Coronary artery (tissue), 2 donors: ENCODE measurements at regions not wholly inside any gene's neighbourhood (a gene's known extent, or its start where the extent isn't known, plus 50 kb on each side); places are given as distances from the start of the nearest gene placed in this dataset.
A peak's percentile ranks its signal among the peaks of the same experiment; 100 is the strongest.

Source experiments
- DNase-seq: peaks from one replicate; pipeline ENCODE4 v3.0.0-alpha.2; 2017; ENCODE audit warnings: low spot score
- H3K27ac ChIP-seq, 2 donors: fragments of 200-600 bp; sonication (generic); one replicate each; pipeline ENCODE4 v1.5.1; 2016 to 2019
- H3K4me3 ChIP-seq: fragments of 200-600 bp; sonication (generic); 2 replicates; pipeline ENCODE4 v1.5.1; 2016; ENCODE audit warnings: mild to moderate bottlenecking, moderate library complexity
- TF ChIP-seq, protein P1 (sequence below): fragments of 200-600 bp; sonication (generic); IDR thresholded peaks from one replicate; pipeline ENCODE4 v1.5.1; 2019; ENCODE audit warnings: antibody characterized with exemption

DNA sequence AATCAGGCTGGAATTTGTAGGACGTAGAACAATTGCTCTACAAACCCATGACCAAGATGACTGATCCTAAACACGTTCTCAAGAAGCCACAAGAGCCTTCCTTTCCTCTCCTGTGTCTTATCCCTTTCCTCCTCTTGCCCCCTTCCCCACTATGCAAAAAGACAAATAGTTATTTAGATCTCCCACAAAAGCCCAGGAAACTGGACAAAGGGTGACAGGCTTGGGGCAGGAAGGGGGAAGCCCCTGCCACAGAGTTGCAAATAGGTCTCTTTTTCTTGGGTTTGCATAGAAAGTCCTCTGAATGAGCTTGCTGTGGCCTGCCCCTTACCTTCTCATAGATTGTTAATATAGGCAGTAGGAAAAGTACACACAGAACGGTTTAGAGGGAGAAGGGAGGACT lies 377.1 kb upstream of the BTBD3 start:
- H3K27ac ChIP-seq, result no peak overlapping the region
- DNase-seq, result no peak
- TF ChIP-seq, protein P1, sequence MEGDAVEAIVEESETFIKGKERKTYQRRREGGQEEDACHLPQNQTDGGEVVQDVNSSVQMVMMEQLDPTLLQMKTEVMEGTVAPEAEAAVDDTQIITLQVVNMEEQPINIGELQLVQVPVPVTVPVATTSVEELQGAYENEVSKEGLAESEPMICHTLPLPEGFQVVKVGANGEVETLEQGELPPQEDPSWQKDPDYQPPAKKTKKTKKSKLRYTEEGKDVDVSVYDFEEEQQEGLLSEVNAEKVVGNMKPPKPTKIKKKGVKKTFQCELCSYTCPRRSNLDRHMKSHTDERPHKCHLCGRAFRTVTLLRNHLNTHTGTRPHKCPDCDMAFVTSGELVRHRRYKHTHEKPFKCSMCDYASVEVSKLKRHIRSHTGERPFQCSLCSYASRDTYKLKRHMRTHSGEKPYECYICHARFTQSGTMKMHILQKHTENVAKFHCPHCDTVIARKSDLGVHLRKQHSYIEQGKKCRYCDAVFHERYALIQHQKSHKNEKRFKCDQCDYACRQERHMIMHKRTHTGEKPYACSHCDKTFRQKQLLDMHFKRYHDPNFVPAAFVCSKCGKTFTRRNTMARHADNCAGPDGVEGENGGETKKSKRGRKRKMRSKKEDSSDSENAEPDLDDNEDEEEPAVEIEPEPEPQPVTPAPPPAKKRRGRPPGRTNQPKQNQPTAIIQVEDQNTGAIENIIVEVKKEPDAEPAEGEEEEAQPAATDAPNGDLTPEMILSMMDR, result no peak
- no peak overlapping the region for H3K4me3 ChIP-seq

DNA sequence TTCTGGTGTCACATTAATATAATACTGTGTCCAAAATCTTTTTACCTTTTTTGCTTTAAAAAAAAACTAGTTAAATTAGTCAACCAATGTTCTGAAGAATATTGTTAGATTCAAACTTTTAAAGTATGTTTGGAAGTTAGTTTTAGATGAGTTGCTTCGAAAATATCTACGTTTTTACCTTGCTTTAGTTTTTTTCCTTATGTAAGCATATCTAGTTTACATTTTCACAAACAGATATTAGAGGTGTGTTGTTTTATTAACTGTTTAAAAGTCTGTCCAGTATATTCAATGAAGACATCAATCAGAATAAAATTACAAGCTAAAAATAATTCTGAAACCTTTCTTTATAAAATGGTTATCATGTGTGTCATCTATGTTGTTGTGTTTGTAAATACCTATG lies 375.0 kb upstream of the BTBD3 start:
- H3K4me3 ChIP-seq, result no peak overlapping the region
- no peak for DNase-seq
- H3K27ac ChIP-seq, result no peak overlapping the region
- TF ChIP-seq, protein P1, result no peak

DNA sequence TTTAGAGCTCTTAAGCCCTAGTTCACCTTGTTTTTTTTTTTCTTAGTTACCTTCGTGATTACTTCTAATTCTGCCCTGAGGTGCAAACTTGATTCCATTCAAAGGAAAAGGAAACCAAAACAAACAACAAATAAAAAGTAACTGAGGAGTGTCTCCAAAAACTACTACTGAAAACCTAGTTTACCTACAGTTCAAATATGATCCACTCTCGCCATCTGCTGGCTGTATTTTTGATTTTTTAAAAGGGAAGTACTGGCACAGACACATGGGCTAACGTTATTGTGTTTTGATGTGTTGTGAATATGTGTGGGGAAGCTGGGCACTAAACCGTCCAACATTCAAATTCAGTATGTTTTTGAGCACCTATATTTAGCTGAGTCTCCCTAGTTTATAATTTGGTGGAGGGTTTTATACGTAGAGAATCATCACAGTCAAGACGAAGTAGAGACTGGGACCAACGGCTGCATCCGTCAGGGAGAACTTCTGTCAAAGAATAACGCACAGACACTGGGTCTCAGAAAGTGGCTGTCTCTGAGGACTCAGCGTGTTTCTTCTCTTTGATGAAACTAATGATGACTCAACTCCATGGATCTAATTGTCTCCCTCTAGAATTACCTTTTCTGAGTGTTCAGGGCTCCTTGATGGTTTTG lies 373.5 kb upstream of the BTBD3 start:
- Histone ChIP-seq H3K4me3 (peak overlapping the region; percentile 48), H3K27ac (no peak overlapping the region)
- DNase-seq, result no peak
- TF ChIP-seq, protein P1, result peak; percentile 50

DNA sequence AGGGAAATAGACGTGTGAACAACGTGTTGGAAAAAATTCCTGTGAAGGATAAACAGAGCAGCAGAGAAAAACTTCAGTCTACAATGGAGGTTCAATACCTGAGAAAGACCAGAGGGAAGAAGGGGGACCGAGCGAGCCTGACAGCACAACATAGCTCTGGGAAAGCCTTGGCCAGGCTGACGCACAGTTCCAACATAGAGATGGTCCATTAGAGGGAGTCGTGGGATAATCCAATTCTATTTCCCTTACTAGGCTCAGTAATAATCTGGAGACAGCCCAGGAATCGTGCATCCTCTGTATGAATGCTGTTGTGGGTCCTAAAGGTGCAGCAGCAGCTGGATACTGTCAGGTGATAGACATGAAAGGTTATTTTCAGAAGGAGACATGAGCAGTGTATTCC lies 370.8 kb upstream of the BTBD3 start:
- TF ChIP-seq, protein P1, result no peak
- no peak for DNase-seq
- H3K27ac ChIP-seq, result no peak overlapping the region
- no peak overlapping the region for H3K4me3 ChIP-seq

DNA sequence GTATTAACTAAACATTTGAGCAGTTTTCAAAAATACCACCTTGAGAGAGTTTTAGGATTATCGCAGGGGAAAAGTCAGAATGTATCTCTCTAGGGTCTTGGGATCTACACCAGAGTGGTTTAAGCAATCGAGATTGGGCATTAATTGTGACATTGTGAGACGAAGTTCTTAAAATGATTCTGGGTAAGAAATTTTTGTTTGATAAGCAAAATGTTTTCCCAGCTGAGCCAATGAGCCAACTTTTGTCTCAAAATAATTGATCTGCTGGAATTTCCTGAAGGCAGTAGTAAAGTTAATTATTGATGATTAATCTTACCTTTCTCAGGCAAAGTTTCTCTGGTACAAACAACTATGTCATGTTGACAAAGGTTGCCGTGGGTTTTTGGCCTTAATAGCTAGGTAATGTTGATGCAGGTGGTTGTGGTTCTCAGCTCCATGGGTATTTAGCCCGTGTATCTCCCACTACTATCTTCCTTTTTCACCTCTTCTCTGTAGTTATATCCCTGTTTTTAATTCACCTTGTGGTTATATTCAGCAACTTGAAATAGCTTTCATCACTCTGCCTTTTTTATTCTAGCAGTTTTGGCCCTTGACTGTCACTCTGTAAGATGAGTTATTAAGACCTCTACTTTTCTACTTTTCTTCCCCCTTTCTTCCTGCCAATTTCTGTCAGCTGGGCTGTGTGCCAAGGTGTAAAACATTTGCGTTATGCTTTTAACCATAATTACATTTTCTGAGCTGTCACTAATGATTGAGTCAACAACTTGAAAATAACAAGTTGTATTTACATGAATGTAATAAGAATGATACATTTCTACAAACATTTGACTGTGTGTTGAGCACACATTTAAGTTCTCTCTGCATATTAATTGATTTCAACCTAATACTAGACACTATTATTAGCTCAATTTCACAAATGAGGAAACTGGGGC lies 368.3 kb upstream of the BTBD3 start:
- Histone ChIP-seq H3K27ac (no peak overlapping the region), H3K4me3 (no peak overlapping the region)
- DNase-seq, result no peak
- TF ChIP-seq, protein P1, result no peak

DNA sequence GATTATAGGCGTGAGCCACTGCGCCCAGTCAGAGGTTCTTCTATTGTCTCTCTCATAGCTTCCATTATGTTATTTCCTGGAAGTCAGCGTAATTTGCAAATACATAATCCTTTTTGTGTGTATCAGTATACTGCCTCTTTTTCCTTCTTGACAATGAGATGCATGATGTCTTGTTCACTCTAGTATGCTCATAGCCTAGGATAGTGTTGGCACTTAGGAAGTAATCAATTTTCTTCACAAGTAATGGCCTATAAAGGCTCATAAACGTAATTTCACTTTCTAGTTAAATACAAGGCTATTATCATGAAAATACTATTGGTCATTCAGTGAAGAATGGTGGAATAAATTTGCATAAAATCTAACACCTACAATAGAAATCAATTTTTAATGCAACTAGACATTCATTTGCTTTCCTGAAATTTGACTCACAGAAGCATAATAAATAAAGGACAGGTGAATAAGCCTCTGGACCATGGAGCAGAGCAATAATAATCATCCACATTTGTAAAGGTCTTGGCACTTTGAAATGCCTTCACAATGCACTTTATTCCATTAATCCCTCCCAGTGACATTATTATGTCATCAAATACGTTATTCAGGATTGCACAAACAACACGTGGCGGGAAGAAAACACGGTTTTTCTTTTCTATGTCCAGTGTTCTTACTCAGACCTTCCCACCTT lies 366.9 kb upstream of the BTBD3 start:
- TF ChIP-seq, protein P1, result no peak
- no peak overlapping the region for H3K27ac ChIP-seq
- DNase-seq, result no peak
- no peak overlapping the region for H3K4me3 ChIP-seq
